Posterior cingulate gyrus (tissue), 11 donors: ENCODE measurements at regions not wholly inside any gene's neighbourhood (a gene's known extent, or its start where the extent isn't known, plus 50 kb on each side); places are given as distances from the start of the nearest gene placed in this dataset.
"Not testable (repeated sequence)": the region's sequence is repeated elsewhere in the genome, so short reads cannot be mapped to it uniquely, and the experiment has no call there.

ENCODE experiments used
- DNase-seq, 10 donors: peaks; one replicate each; pipeline versions ENCODE4 v3.0.0 to v3.0.0-alpha.2; 2020 to 2021; ENCODE audit warnings: mixed read lengths in 3 of 10
- intact Hi-C: fragments of 100-400 bp; cut with DNase I; formaldehyde crosslinking; loops from one replicate; pipeline ENCODE4 v1.15.1; 2023

- intact Hi-C loops, result no loop called here
Measured at GRCh38 chr2:49355611-49356010, 201.3 kb upstream of the FSHR start.

GRCh38 chr2:49351560-49351959 is 197.2 kb upstream of the FSHR start:
- intact Hi-C loops, result no loop called here
- no peak for DNase-seq

More at GRCh38 chr2:49355611-49356010, 201.3 kb upstream of the FSHR start:
- no peak for DNase-seq

GRCh38 chr2:49343638-49344037 is 189.3 kb upstream of the FSHR start:
- intact Hi-C loops, result no loop called here
- no peak for DNase-seq

GRCh38 chr2:49342156-49342555 is 187.8 kb upstream of the FSHR start:
- DNase-seq, result no peak
- intact Hi-C loops, result no loop called here

- intact Hi-C loops, result no loop called here
- DNase-seq, result no peak
Measured at GRCh38 chr2:49335546-49335945, 181.2 kb upstream of the FSHR start.

GRCh38 chr2:49332415-49332814 is 178.1 kb upstream of the FSHR start:
- intact Hi-C loops, result no loop called here
- DNase-seq, result no peak

- DNase-seq, result no peak
- intact Hi-C loops, result no loop called here
Measured at GRCh38 chr2:49318531-49318930, 164.2 kb upstream of the FSHR start.

- DNase-seq, result no peak
- intact Hi-C loops, result no loop called here
Measured at GRCh38 chr2:49309461-49309860, 155.1 kb upstream of the FSHR start.

- no peak for DNase-seq
- intact Hi-C loops, result no loop called here
Measured at GRCh38 chr2:49306925-49307324, 152.6 kb upstream of the FSHR start.

- peak in 1 of 10 donors; percentile 11 for DNase-seq
- intact Hi-C loops, result not testable (repeated sequence)
Measured at GRCh38 chr2:49298693-49299092, 144.4 kb upstream of the FSHR start.

GRCh38 chr2:49298230-49298629 is 143.9 kb upstream of the FSHR start:
- intact Hi-C loops, result no loop called here
- no peak for DNase-seq

- no peak for DNase-seq
- intact Hi-C loops, result no loop called here
Measured at GRCh38 chr2:49296107-49296867, 142.0 kb upstream of the FSHR start.

GRCh38 chr2:49294225-49294624 is 139.9 kb upstream of the FSHR start:
- intact Hi-C loops, result no loop called here
- no peak for DNase-seq

- no peak for DNase-seq
- intact Hi-C loops, result no loop called here
Measured at GRCh38 chr2:49291619-49292018, 137.3 kb upstream of the FSHR start.

GRCh38 chr2:49289711-49290110 is 135.4 kb upstream of the FSHR start:
- no peak for DNase-seq
- intact Hi-C loops, result no loop called here

GRCh38 chr2:49288902-49289700 is 134.8 kb upstream of the FSHR start:
- DNase-seq, result no peak
- intact Hi-C loops, result no loop called here

GRCh38 chr2:49288113-49288705 is 133.9 kb upstream of the FSHR start:
- intact Hi-C loops, result no loop called here
- no peak for DNase-seq

- intact Hi-C loops, result no loop called here
- no peak for DNase-seq
Measured at GRCh38 chr2:49286726-49287125, 132.4 kb upstream of the FSHR start.

GRCh38 chr2:49286045-49286444 is 131.7 kb upstream of the FSHR start:
- no peak for DNase-seq
- intact Hi-C loops, result no loop called here

- intact Hi-C loops, result no loop called here
- DNase-seq, result peak in 3 of 10 donors; percentile 18 to 63 (median 30)
Measured at GRCh38 chr2:49278561-49278960, 124.2 kb upstream of the FSHR start.

- intact Hi-C loops, result no loop called here
- no peak for DNase-seq
Measured at GRCh38 chr2:49278141-49278540, 123.8 kb upstream of the FSHR start.
